GM18505 (cell line): ENCODE measurements at regions not wholly inside any gene's neighbourhood (a gene's known extent, or its start where the extent isn't known, plus 50 kb on each side); places are given as distances from the start of the nearest gene placed in this dataset.

Experiments used
- ATAC-seq: cut with Tn5 transposase; IDR thresholded peaks from one replicate; pipeline ENCODE4 v1.9.1; 2021; ENCODE audit not compliant: unreplicated experiment
- POLR2A ChIP-seq: IDR thresholded peaks from 4 replicates; pipeline ENCODE4 v1.6.1; 2011; ENCODE audit warnings: borderline replicate concordance; ENCODE audit not compliant: insufficient read depth, insufficient read length; ENCODE audit errors: extremely low read depth

GRCh38 chr9:89790542-89791109, 185.8 kb downstream of the GADD45G start:
- no peak for ATAC-seq

DNA sequence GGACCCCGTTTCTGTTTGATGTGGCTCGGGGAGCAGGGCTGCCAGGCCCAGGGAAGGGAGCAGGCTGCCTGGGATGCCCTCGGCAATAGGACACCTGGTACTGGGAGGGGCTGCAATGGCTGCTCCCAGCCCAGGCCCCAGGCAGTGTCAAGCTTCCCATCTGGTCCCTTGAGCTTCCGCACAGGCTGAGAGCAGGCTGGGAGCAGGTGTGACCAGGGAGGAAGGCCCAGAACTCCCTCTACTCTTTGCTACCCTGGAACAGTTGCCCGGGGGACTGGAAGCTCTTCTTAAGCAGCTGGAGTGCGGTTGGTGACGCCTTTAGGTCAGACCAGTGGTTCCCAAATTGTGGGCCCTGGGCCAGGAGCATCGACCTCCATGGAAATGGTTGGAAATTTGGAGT, 186.9 kb downstream of the GADD45G start:
- TF ChIP-seq POLR2A, result no peak
- no peak for ATAC-seq

More at GRCh38 chr9:89790542-89791109, 185.8 kb downstream of the GADD45G start:
- no peak for TF ChIP-seq POLR2A

DNA sequence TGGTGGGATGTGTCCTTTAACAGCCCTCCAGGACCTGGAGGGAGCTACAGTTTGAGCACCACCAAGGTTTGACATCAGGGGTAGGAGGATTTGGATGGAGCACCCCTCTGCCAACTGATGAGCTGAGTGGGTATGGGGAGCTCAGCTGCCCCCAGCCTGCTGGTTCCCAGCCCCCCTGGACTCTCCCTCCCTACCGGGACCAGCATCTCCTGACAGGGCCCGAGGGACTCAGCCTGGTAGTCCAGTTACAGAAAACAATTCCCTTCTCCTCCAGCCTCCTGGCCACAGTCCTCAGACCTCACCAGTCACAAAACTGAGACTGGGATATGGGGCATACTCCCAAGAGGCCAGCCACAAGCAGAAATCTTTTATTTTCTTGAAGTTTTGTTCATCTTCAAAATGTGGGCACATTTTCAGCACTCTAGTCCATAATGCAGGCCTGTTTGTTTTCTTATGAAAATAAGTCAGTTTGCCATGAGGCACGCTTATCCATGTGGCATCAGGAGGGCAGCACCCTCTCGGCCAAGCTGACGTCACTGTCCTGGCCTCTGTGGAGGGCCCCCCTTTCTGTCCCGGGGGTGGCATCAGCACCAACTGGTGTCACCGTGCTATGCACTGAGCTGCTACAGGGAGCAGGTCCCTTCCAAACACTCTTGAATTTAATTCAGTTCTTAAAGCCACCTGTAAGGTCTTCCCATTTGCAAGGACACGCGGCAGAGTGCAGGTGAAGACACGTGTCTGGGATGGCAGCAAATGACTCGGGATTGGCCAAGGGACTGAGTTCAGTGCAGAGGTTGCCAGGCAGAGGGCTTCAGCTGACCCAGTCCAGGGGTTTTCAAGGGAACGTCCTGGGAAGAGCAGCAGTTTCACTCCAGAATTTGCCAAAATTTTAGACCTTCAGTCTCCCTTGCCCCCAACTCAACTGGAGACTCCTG, 187.6 kb downstream of the GADD45G start:
- TF ChIP-seq POLR2A, result no peak
- no peak for ATAC-seq

- ATAC-seq, result no peak
- no peak for TF ChIP-seq POLR2A
These were observed 188.3 kb downstream of the GADD45G start for GRCh38 chr9:89793124-89793495.

- TF ChIP-seq POLR2A, result no peak
- ATAC-seq, result no peak
These were observed 188.7 kb downstream of the GADD45G start for GRCh38 chr9:89793551-89793950.

DNA sequence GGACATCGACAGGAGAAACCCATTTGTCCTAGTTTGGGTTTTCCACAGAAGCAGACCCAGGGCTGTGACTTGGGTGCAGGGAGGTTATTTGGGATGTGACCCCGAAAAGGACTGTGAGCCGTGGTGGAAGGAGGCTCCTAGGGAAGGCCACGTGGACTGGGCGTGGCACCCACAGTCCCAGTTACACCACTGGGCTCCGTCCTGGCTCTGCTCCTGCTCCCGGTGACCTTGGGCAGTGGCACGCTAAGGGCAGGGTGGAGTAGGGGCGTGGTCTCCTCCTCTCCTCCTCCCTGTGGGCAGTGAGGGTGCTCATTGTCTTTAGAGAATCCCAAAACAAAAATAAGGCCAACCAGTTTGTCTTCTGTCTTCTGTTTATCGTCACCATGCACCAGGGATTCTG, 190.1 kb downstream of the GADD45G start:
- no peak for TF ChIP-seq POLR2A
- ATAC-seq, result no peak

GRCh38 chr9:89795538-89796195, 190.9 kb downstream of the GADD45G start:
- ATAC-seq, result no peak
- no peak for TF ChIP-seq POLR2A

DNA sequence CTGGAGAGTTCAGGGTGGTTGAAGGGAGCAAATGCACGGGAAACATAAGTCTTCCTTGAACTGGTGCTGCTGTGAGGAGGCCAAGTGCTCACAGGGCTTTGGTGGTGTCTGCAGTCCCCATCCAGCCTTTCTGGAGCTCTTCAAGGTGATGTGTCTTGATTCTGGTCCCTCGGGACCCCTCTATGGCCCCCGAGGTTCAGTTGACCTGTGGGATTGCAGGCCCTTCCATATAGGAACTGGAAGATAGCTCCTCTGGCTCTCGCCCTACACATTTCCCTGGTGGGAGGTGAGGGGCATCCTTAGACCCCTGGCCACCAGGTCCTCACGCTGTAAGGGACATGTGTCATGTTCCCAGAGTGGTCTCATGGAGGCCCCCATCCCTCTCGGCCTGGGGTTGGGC, 191.8 kb downstream of the GADD45G start:
- ATAC-seq, result no peak
- TF ChIP-seq POLR2A, result no peak

- no peak for ATAC-seq
- TF ChIP-seq POLR2A, result no peak
These were observed 192.4 kb downstream of the GADD45G start for GRCh38 chr9:89797255-89797654.

GRCh38 chr9:89797937-89798455, 193.2 kb downstream of the GADD45G start:
- no peak for ATAC-seq
- no peak for TF ChIP-seq POLR2A

- no peak for ATAC-seq
- no peak for TF ChIP-seq POLR2A
These were observed 193.8 kb downstream of the GADD45G start for GRCh38 chr9:89798547-89799120.

- TF ChIP-seq POLR2A, result no peak
- ATAC-seq, result no peak
These were observed 194.4 kb downstream of the GADD45G start for GRCh38 chr9:89799221-89799620.

DNA sequence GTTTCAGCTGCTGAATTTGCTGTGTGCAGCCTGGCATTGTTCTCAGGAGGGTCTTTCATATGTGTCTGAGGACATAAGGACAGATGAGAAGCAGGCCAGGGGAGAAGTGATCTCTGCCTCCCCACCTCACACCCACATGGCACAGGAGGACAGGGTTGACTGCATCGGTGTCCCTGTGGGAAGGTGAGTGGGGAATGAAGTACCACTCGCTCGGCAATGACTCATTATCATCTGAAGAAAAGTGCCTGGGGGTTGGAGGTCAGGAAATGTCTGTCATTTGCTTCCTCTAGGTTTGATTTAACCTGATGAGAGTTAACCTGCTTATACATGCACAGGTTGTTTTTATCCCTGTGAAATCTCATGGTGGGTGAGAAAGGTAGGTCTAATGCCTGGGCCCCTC, 195.0 kb downstream of the GADD45G start:
- no peak for ATAC-seq
- no peak for TF ChIP-seq POLR2A

DNA sequence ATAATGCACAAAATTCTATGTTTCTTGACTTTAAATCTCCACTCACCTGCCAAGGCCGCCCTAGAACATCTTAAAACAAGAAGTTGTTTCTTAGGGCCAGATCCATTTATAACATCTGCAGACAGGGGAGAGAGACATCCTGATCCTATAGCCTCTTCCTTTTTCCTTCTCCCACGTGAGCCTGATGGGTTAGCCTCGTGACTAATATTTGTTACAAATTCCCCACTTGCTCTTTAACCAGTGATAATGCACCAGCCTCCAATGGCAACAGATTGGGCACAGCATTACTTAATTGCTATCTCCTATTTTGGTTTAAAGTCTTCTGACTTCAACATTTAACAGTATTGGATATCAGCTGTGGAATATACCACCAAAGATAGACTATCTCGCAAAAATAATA, 196.5 kb downstream of the GADD45G start:
- TF ChIP-seq POLR2A, result no peak
- no peak for ATAC-seq
